Activated naive CD4-positive, alpha-beta T cell (primary cell): ENCODE measurements at regions not wholly inside any gene's neighbourhood (a gene's known extent, or its start where the extent isn't known, plus 50 kb on each side); places are given as distances from the start of the nearest gene placed in this dataset.

Experiments
- DNase-seq, 4 experiments: peaks; one replicate each; lab custom pipeline; 2025; lab: John Stamatoyannopoulos, UW

GRCh38 chr13:65034266-65034665 is 2195.9 kb downstream of the PCDH9 start:
- DNase-seq = no peak

GRCh38 chr13:65032825-65033224 is 2197.3 kb downstream of the PCDH9 start:
- no peak for DNase-seq

- DNase-seq = no peak
Observed at GRCh38 chr13:65028101-65028500, 2202.0 kb downstream of the PCDH9 start.

- no peak for DNase-seq
Observed at GRCh38 chr13:65026505-65026904, 2203.6 kb downstream of the PCDH9 start.

GRCh38 chr13:65011378-65011777 is 2218.8 kb downstream of the PCDH9 start:
- DNase-seq = no peak

- no peak for DNase-seq
Observed at GRCh38 chr13:64997438-64997837, 2232.7 kb downstream of the PCDH9 start.

- no peak for DNase-seq
Observed at GRCh38 chr13:64993514-64994164, 2236.5 kb downstream of the PCDH9 start.

- DNase-seq = no peak
Observed at GRCh38 chr13:64992314-64992713, 2237.8 kb downstream of the PCDH9 start.

GRCh38 chr13:64985075-64985474 is 2245.1 kb downstream of the PCDH9 start:
- no peak for DNase-seq

GRCh38 chr13:64962404-64962803 is 2267.7 kb downstream of the PCDH9 start:
- no peak for DNase-seq

- DNase-seq = no peak
Observed at GRCh38 chr13:64959276-64959675, 2270.9 kb downstream of the PCDH9 start.

- no peak for DNase-seq
Observed at GRCh38 chr13:64958106-64958505, 2272.0 kb downstream of the PCDH9 start.

- no peak for DNase-seq
Observed at GRCh38 chr13:64938660-64939059, 2291.5 kb downstream of the PCDH9 start.

GRCh38 chr13:64937302-64937701 is 2292.8 kb downstream of the PCDH9 start:
- no peak for DNase-seq

- DNase-seq = no peak
Observed at GRCh38 chr13:64936879-64937278, 2293.3 kb downstream of the PCDH9 start.

- no peak for DNase-seq
Observed at GRCh38 chr13:64935441-64935840, 2294.7 kb downstream of the PCDH9 start.

GRCh38 chr13:64934569-64935362 is 2295.4 kb downstream of the PCDH9 start:
- no peak for DNase-seq

- no peak for DNase-seq
Observed at GRCh38 chr13:64930636-64931035, 2299.5 kb downstream of the PCDH9 start.

- no peak for DNase-seq
Observed at GRCh38 chr13:64928696-64929499, 2301.2 kb downstream of the PCDH9 start.

GRCh38 chr13:64925727-64926126 is 2304.4 kb downstream of the PCDH9 start:
- no peak for DNase-seq

- no peak for DNase-seq
Observed at GRCh38 chr13:64925284-64925683, 2304.9 kb downstream of the PCDH9 start.

GRCh38 chr13:64924401-64924800 is 2305.7 kb downstream of the PCDH9 start:
- DNase-seq = no peak

- DNase-seq = no peak
Observed at GRCh38 chr13:64917566-64917965, 2312.6 kb downstream of the PCDH9 start.
